Activated T-helper 1 cell treated with anti-CD3 and anti-CD28 coated beads, Interleukin-2, amount 50 U/mL, for 16 hours (primary cell): ENCODE measurements at regions not wholly inside any gene's neighbourhood (a gene's known extent, or its start where the extent isn't known, plus 50 kb on each side); places are given as distances from the start of the nearest gene placed in this dataset.

ENCODE experiments used
- DNase-seq, 2 donors: peaks; one replicate each; pipeline ENCODE4 v3.0.0-alpha.2; 2020; ENCODE audit warnings: low read depth in 1 of 2, low spot score in 1 of 2

GRCh38 chr21:43277481-43278351 is 108.9 kb downstream of the CRYAA start:
- no peak for DNase-seq

GRCh38 chr21:43276811-43277210 is 108.0 kb downstream of the CRYAA start:
- no peak for DNase-seq

DNA sequence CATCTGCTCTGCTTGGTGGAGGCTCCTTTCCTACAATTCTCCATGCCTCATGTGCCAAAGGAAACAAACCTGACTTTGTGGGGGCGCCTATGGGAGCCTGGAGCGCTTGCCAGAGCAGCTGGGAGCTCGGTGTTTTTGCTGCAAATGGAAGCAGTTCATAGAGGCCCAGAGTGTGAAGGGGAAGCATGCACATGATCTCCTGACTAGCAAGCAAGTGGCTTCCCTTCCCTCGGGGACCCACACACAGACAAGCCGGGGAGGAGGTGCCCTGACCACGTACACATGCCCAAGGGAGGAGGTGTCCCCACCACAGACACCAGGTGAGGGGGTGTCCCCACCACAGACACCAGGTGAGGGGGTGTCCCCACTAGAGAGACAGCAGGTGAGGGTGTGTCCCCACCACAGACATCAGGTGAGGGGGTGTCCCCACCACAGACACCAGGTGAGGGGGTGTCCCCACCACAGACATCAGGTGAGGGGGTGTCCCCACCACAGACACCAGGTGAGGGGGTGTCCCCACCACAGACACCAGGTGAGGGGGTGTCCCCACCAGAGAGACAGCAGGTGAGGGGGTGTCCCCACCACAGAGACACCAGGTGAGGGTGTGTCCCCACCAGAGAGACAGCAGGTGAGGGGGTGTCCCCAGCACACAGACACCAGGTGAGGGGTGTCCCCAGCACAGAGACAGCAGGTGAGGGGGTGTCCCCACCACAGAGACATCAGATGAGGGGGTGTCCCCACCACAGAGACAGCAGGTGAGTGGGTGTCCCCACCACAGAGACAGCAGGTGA is 106.8 kb downstream of the CRYAA start:
- no peak for DNase-seq

- DNase-seq: no peak
These were observed 106.1 kb downstream of the CRYAA start for GRCh38 chr21:43274946-43275310.

GRCh38 chr21:43274022-43274945 is 105.5 kb downstream of the CRYAA start:
- DNase-seq: no peak

DNA sequence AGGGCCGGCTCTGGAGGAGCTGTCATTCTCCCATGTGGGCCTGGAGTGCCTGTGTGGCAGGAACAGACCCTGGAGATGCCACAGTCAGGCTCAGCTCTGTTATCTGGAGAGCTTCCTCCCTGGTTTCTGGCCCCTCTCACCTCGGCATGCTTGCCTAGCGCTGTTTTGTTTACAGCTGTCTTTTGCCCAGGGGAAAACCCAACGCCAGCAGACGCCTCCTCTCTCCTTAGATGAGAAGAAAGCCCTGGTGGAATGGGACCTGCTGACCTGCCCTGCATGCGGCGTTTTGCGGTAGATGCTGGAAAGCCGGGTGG is 104.9 kb downstream of the CRYAA start:
- no peak for DNase-seq

DNA sequence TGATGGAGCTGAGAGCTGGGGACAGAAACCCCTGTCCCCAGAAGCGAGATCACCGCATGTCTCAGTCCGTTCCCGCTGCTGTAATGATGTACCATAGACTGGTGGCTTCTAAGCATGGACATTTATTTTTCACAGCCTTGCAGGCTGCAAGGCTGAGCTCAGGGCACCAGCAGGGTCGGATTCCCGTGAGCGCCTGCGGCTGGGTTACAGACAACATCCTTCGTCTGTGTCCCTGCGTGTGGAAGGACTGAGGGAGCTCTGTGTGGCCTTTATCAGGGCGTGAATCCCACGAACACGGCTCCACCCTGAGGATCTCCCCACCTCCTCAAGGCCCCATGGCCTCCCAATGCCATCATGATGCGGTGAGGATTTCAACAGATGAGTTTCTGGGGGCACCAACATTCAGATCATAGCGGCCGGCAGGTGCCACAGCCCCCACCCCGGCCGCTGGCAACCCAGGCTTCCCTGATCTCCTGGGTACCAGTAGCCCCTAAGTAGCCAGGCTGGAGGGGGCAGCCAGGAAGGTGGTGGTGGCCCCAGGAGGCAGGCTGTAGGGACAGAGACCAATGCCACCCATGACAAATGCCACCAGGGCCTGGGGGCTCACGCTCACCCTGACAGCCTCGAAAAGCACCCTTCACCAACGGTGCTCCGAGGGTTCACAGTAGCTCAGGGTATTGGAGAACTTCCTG is 104.4 kb downstream of the CRYAA start:
- no peak for DNase-seq

GRCh38 chr21:43272591-43272990 is 103.8 kb downstream of the CRYAA start:
- DNase-seq: no peak

GRCh38 chr21:43271452-43272020 is 102.7 kb downstream of the CRYAA start:
- DNase-seq: no peak

DNA sequence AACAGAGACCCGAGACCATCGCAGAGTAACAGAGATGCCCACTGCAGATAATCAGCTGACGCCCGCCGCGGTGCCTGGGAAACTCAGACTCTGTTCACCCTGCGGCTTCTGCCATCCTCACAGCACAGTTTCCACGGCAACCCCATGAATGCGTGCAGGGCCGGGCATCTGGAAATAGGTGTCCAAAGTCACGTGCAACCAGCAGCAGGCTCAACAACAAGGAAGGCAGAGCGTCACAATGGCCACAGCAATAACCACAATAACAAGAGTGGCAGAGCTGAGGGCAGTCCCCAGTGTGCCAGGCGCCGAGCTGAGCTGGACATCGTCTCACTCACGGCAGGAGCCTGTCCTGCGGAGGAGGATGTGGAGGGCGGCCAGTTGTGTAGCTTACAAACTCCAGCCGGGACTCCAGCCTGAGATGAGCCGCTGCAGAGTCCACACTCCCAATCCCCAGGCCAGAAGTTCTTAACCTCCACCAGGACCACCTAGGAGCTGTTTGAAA is 102.0 kb downstream of the CRYAA start:
- DNase-seq: no peak

- no peak for DNase-seq
These were observed 101.3 kb downstream of the CRYAA start for GRCh38 chr21:43269957-43270705.

DNA sequence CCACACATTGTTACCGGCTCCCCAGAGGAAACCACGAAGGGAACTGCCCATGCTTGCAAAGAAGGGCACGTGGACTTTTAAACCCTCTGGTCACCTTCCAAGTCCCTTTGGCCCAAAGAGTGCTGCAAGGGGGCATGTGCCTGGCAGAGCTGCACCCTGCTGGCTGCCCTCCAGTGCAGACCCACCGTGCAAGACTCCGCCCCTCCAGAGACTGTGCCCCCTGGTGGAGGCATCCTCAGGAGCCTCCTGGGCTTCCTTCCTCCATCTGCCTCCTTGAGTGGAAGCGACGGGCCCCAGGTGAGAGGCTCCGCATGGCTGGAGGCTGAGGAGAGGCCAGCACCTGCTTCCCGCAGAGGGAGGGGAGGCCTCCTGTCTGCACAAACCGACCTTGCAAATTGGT is 100.6 kb downstream of the CRYAA start:
- peak in 1 of 2 donors; percentile 6 for DNase-seq

- no peak for DNase-seq
These were observed 100.0 kb downstream of the CRYAA start for GRCh38 chr21:43268804-43269186.

DNA sequence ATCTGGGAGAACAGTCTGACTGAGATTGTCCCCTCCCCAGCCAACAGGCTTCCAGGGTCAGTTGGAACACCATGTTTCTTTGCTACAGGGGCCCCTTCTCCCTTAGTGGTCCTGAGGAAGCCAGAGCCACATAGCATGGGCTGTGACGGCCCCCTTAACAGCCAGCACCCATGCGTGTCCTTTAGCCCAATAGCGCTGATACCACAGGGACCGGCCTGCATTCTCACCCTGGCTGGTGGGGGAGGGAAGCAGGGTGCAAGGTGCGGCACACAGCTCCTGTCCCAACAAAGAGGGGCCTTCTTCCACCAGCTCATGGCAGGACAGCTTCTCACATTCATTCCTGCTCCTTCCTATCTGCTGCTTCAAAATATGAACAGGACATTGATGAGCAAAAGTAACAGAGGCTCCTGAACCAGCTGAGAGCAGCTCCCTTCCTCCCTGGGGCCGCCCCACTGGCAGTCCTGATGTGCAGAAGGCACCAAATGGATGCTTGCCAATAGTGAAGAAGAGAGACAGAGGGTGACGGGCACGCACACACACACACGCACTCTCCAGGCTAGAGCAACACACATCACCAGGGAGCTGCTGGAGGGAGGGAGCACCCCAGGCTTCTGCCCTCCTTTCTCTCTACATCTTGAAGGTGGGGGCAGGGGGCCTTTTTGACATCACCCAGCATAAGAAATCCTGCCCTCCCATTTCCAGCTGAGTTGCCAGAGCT is 99.4 kb downstream of the CRYAA start:
- no peak for DNase-seq

DNA sequence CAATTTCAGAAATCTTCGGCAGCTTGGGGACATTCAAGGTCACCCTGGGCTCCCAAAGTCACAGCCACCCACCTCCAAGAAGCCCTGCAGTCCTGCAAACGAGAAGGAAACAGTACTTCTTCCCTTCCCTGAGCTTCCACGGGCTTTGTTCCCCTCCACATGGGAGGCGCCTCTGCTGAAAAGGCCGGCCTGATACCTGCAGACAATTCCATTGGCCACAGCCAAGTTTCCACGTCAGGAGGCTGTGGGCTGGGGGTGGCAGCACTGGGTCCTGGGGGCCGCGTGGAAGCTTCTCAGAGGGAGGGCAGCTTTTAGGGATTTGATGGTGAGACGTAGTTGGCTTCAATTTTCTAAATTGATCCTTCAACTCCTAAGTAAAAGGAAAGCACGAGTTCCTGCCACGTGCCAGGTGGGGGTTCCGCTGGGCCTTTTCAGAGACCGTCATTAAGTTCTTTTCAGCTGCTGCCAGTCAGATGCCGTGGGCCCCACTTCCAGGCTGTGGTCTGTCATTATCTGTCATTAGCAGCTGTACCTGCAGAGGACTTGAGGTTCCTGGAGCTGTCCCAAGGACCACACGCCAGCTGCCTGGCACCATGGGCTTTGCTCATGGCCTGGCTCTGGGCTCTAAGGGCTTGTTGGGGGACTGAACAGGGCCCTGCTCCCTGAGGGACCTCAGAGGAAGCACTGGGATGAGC is 98.7 kb downstream of the CRYAA start:
- no peak for DNase-seq

GRCh38 chr21:43266534-43266933 is 97.7 kb downstream of the CRYAA start:
- DNase-seq: no peak

DNA sequence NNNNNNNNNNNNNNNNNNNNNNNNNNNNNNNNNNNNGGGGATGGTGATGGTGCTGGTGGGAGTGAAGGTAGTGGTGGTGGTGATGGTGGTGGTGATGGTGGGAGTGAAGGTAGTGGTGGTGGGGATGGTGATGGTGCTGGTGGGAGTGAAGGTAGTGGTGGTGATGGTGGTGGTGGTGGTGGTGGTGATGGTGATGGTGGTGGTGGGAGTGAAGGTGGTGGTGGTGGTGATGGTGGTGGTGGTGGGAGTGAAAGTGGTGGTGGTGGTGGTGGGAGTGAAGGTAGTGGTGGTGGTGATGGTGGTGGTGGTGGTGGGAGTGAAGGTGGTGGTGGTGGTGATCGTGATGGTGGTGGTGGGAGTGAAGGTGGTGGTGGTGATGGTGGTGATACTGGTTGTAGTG is 93.6 kb downstream of the CRYAA start:
- DNase-seq: no peak
